ENCODE measurements at regions not wholly inside any gene's neighbourhood (a gene's known extent, or its start where the extent isn't known, plus 50 kb on each side); places are given as distances from the start of the nearest gene placed in this dataset.

DNA sequence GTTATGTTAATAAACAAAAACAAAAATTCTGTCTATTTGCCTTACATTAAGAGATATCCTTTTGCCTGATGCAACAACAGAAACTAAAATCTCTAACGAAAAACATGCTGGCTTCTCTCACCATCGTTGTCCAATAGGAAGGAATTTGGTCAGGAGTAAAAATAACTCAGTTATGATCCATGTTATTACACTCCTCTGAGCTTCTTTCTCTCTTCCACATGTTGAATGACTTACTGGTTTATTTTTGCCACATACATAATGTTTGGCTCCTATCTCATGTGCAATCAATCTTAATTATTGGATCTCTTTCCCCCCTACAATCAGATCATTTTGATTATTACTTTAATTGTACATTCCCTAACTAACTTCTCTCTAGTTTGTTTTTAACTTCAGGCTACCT is 688.4 kb downstream of the USP25 start:
- H3K27me3 ChIP-seq: no peaks in the 10 kb centered on the region
- H3K36me3 ChIP-seq: no peaks in the 10 kb centered on the region
- TF ChIP-seq, protein P1, sequence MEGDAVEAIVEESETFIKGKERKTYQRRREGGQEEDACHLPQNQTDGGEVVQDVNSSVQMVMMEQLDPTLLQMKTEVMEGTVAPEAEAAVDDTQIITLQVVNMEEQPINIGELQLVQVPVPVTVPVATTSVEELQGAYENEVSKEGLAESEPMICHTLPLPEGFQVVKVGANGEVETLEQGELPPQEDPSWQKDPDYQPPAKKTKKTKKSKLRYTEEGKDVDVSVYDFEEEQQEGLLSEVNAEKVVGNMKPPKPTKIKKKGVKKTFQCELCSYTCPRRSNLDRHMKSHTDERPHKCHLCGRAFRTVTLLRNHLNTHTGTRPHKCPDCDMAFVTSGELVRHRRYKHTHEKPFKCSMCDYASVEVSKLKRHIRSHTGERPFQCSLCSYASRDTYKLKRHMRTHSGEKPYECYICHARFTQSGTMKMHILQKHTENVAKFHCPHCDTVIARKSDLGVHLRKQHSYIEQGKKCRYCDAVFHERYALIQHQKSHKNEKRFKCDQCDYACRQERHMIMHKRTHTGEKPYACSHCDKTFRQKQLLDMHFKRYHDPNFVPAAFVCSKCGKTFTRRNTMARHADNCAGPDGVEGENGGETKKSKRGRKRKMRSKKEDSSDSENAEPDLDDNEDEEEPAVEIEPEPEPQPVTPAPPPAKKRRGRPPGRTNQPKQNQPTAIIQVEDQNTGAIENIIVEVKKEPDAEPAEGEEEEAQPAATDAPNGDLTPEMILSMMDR (IDR thresholded peaks at IDR 0.05): no peak
- peak in 1 of 2 donors; percentile 38 for TF ChIP-seq EP300 (IDR thresholded peaks at IDR 0.05)
- H3K27ac ChIP-seq: peak overlapping the region in 3 of 4 donors; percentile 47 to 90 (median 83)
- DNase-seq (ENCODE audit: low spot score in 2 of 2): no peak
- WGBS, 2 donors: 27 to 39% methylated on average over 2 of the region's 2 CpGs
- H3K4me3 ChIP-seq: peak overlapping the region in 1 of 4 donors; percentile 2
- no peaks in the 10 kb centered on the region for H3K9me3 ChIP-seq
- peaks cover 0 to 31% (median 3%) of the 10 kb centered on the region in 4 donors for H3K4me1 ChIP-seq

DNA sequence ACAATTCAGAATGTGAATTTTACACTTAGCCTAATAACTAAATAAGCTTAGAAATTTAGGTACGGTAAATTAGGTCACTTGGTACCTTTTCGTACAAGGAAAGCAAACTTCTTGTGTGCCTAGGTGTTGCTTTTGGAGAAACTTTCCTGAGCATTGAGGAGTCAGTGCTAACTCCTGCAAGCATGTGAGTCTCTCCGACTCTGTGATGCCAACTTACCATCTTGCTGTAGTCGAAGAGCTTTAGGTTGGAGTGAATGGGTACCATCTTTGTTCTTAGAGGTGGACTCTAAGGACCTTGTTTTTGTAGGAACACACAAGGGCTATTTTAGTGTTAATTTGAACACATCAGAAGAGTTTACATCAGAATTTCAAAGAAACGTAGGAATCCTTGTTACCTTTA is 688.9 kb downstream of the USP25 start:
- TF ChIP-seq, protein P1 (IDR thresholded peaks at IDR 0.05): no peak
- TF ChIP-seq EP300 (IDR thresholded peaks at IDR 0.05) (no peak), POLR2A (IDR thresholded peaks at IDR 0.05) (no peak)
- 77 to 87% methylated on average over 5 of the region's 5 CpGs for WGBS, 2 donors
- Histone ChIP-seq H3K9me3 (no peaks in the 10 kb centered on the region), H3K27ac (peak overlapping the region; percentile 21 to 90 (median 65)), H3K4me3 (peak overlapping the region in 1 of 4 donors; percentile 47), H3K36me3 (no peaks in the 10 kb centered on the region), H3K4me1 (peaks cover 0 to 33% (median 3%) of the 10 kb centered on the region in 4 donors), H3K27me3 (no peaks in the 10 kb centered on the region)
- no peak for DNase-seq (ENCODE audit: low spot score in 2 of 2)

- WGBS, 2 donors: 11 to 16% methylated on average over 14 of the region's 14 CpGs
- H3K4me3 ChIP-seq: peak overlapping the region; percentile 25 to 47 (median 32)
- TF ChIP-seq, protein P1 (IDR thresholded peaks at IDR 0.05): no peak
- peak in 1 of 2 donors; percentile 16 for TF ChIP-seq EP300 (IDR thresholded peaks at IDR 0.05)
- TF ChIP-seq POLR2A (IDR thresholded peaks at IDR 0.05): no peak
These were observed 689.6 kb downstream of the USP25 start for GRCh38 chr21:16419188-16419921.

DNA sequence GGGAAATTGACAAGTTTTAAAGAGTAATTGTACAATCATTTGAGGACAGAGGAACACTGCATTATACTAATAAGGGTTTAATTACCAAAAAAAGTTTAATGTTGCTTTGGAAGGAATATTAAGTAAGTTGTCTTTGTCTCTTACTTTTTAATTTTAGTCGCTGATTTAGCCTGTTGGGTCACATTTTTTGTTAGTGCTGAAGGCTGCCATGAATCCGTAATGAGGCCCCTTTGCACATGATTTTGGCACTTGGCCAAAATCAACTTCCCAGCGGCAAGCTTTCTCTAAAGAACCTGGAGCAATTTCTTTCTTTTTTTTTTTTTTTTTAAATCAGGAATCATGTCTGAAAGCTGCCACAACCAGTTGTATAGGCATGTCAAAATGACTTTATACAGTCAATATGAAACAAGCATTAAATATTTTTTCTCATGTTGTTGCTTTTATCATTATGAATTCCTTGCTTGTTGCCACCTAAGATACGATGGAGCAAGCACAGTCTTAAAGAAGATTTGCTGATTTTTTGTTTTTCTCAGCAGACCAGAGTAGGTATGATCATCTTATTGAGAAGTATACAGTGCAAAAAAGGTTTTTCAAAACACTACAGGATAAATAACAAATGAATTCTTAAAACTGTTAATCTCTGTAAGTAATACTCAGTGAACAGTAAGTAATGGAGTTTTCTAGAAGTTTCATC is 690.4 kb downstream of the USP25 start:
- Histone ChIP-seq H3K4me1 (peaks cover 0 to 45% (median 4%) of the 10 kb centered on the region in 4 donors), H3K9me3 (no peaks in the 10 kb centered on the region), H3K36me3 (no peaks in the 10 kb centered on the region), H3K27me3 (no peaks in the 10 kb centered on the region), H3K4me3 (peak overlapping the region; percentile 25 to 47 (median 32)), H3K27ac (peak overlapping the region; percentile 21 to 90 (median 65))
- TF ChIP-seq, protein P1 (IDR thresholded peaks at IDR 0.05): no peak
- TF ChIP-seq EP300 (IDR thresholded peaks at IDR 0.05): peak in 1 of 2 donors; percentile 67
- no peak for TF ChIP-seq POLR2A (IDR thresholded peaks at IDR 0.05)
- WGBS, 2 donors: 6 to 7% methylated on average over 4 of the region's 4 CpGs
- peak; percentile 38 to 59 for DNase-seq (ENCODE audit: low spot score in 2 of 2)

More at GRCh38 chr21:16419188-16419921, 689.6 kb downstream of the USP25 start:
- no peaks in the 10 kb centered on the region for H3K27me3 ChIP-seq
- peak; percentile 25 to 66 for DNase-seq (ENCODE audit: low spot score in 2 of 2)
- H3K4me1 ChIP-seq: peaks cover 0 to 37% (median 3%) of the 10 kb centered on the region in 4 donors
- H3K9me3 ChIP-seq: no peaks in the 10 kb centered on the region
- H3K36me3 ChIP-seq: no peaks in the 10 kb centered on the region
- H3K27ac ChIP-seq: peak overlapping the region; percentile 21 to 90 (median 65)

- no peaks in the 10 kb centered on the region for H3K9me3 ChIP-seq
- TF ChIP-seq EP300 (IDR thresholded peaks at IDR 0.05) (no peak), POLR2A (IDR thresholded peaks at IDR 0.05) (no peak)
- TF ChIP-seq, protein P1 (IDR thresholded peaks at IDR 0.05): no peak
- H3K36me3 ChIP-seq: no peaks in the 10 kb centered on the region
- no peak for DNase-seq (ENCODE audit: low spot score in 2 of 2)
- 51 to 64% methylated on average over 2 of the region's 2 CpGs for WGBS, 2 donors
- H3K27me3 ChIP-seq: no peaks in the 10 kb centered on the region
- H3K4me3 ChIP-seq: peak overlapping the region; percentile 25 to 47 (median 32)
- H3K27ac ChIP-seq: peak overlapping the region; percentile 15 to 90 (median 65)
- H3K4me1 ChIP-seq: peaks cover 0 to 48% (median 8%) of the 10 kb centered on the region in 4 donors
These were observed 691.2 kb downstream of the USP25 start for GRCh38 chr21:16421007-16421406.
